ENCODE measurements at regions not wholly inside any gene's neighbourhood (a gene's known extent, or its start where the extent isn't known, plus 50 kb on each side); places are given as distances from the start of the nearest gene placed in this dataset.

DNA sequence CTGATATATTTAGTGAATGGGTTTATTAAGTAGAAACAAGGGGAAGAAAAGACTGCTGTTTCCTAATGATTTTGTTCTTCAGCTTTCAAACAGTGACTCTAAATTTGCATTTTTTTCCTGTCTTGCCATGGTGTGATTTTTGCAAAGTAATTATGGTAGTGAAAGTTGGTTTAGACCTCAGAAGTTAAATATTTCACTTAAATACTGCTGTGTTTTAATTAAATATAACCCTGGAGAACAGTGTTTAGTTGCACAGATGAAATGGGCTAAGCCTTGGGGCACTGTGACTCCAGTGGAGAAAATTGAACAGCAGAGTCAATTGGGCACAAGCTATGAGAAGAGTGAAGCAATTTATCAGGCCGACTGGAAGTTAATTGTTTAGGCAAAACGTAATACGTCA lies 111.1 kb upstream of the MCHR2 start:
- TF ChIP-seq, protein P1, sequence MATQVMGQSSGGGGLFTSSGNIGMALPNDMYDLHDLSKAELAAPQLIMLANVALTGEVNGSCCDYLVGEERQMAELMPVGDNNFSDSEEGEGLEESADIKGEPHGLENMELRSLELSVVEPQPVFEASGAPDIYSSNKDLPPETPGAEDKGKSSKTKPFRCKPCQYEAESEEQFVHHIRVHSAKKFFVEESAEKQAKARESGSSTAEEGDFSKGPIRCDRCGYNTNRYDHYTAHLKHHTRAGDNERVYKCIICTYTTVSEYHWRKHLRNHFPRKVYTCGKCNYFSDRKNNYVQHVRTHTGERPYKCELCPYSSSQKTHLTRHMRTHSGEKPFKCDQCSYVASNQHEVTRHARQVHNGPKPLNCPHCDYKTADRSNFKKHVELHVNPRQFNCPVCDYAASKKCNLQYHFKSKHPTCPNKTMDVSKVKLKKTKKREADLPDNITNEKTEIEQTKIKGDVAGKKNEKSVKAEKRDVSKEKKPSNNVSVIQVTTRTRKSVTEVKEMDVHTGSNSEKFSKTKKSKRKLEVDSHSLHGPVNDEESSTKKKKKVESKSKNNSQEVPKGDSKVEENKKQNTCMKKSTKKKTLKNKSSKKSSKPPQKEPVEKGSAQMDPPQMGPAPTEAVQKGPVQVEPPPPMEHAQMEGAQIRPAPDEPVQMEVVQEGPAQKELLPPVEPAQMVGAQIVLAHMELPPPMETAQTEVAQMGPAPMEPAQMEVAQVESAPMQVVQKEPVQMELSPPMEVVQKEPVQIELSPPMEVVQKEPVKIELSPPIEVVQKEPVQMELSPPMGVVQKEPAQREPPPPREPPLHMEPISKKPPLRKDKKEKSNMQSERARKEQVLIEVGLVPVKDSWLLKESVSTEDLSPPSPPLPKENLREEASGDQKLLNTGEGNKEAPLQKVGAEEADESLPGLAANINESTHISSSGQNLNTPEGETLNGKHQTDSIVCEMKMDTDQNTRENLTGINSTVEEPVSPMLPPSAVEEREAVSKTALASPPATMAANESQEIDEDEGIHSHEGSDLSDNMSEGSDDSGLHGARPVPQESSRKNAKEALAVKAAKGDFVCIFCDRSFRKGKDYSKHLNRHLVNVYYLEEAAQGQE (IDR thresholded peaks at IDR 0.05; ENCODE audit: insufficient replicate concordance, low read depth), result no peak
- TF ChIP-seq POLR2AphosphoS5 (IDR thresholded peaks at IDR 0.05; ENCODE audit: low read depth) (no peak), GABPA (IDR thresholded peaks at IDR 0.05; ENCODE audit: low read depth) (no peak), SPI1 (IDR thresholded peaks at IDR 0.05; ENCODE audit: borderline replicate concordance, low read depth) (no peak)
- TF ChIP-seq, protein P2, sequence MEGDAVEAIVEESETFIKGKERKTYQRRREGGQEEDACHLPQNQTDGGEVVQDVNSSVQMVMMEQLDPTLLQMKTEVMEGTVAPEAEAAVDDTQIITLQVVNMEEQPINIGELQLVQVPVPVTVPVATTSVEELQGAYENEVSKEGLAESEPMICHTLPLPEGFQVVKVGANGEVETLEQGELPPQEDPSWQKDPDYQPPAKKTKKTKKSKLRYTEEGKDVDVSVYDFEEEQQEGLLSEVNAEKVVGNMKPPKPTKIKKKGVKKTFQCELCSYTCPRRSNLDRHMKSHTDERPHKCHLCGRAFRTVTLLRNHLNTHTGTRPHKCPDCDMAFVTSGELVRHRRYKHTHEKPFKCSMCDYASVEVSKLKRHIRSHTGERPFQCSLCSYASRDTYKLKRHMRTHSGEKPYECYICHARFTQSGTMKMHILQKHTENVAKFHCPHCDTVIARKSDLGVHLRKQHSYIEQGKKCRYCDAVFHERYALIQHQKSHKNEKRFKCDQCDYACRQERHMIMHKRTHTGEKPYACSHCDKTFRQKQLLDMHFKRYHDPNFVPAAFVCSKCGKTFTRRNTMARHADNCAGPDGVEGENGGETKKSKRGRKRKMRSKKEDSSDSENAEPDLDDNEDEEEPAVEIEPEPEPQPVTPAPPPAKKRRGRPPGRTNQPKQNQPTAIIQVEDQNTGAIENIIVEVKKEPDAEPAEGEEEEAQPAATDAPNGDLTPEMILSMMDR (IDR thresholded peaks at IDR 0.05; ENCODE audit: insufficient read depth, low read length), result no peak
- no peak overlapping the region for H3K4me3 ChIP-seq (replicated peaks; ENCODE audit: insufficient read depth, low read length)
- H3K27me3 ChIP-seq (ENCODE audit: insufficient read depth, poor library complexity, severe bottlenecking), result peaks cover 5% of the 10 kb centered on the region
- no peak overlapping the region for H3K27ac ChIP-seq (replicated peaks)
- no peak for DNase-seq (ENCODE audit: low read depth in 1 of 2, low spot score in 1 of 2)

DNA sequence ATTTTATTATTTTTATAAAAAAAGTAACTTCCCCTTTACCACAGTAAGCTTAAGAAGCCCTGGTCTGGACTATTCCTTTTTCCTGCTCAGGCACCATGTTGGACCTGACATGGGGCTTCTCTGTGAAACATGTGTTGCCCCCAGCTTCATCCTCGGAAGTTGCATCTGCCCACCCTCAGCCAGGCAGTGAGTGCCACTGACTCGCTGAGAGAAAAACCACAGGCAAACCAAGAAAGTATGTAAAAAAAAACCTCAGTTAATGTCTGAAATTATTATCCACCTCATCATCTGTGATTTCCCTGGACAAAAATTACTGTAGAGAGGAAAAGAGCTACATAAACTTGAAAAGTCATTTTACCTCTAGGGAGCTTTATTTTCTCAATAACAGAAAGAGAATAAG lies 109.9 kb upstream of the MCHR2 start:
- Histone ChIP-seq H3K27ac (replicated peaks) (no peak overlapping the region), H3K4me3 (replicated peaks; ENCODE audit: insufficient read depth, low read length) (no peak overlapping the region)
- TF ChIP-seq SPI1 (IDR thresholded peaks at IDR 0.05; ENCODE audit: borderline replicate concordance, low read depth), result no peak
- no peak for TF ChIP-seq POLR2AphosphoS5 (IDR thresholded peaks at IDR 0.05; ENCODE audit: low read depth)
- TF ChIP-seq, protein P1 (IDR thresholded peaks at IDR 0.05; ENCODE audit: insufficient replicate concordance, low read depth), result no peak
- no peak for TF ChIP-seq GABPA (IDR thresholded peaks at IDR 0.05; ENCODE audit: low read depth)
- TF ChIP-seq, protein P2 (IDR thresholded peaks at IDR 0.05; ENCODE audit: insufficient read depth, low read length), result no peak

DNA sequence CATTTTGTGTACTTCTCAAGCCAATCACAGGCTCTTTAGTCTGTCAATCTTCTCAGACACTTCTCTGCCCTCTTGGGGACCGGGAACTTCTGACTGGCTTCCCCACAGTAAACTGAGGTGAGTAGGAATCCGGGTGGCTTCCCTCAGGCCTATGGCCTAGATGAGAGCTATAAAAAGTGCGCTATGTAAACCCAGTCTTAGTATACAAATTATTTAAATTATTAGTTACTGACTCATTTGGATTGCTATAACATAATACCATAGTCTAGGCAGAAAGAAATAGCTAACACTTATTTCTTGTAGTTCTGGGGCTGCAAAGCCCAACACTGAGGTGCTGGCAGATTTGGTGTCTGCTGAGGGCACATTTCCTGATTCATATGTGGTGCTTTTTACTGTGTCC lies 109.2 kb upstream of the MCHR2 start:
- no peak overlapping the region for H3K4me3 ChIP-seq (replicated peaks; ENCODE audit: insufficient read depth, low read length)
- H3K27me3 ChIP-seq (ENCODE audit: insufficient read depth, poor library complexity, severe bottlenecking), result peaks cover 5% of the 10 kb centered on the region
- no peak overlapping the region for H3K27ac ChIP-seq (replicated peaks)
- no peak for DNase-seq (ENCODE audit: low read depth in 1 of 2, low spot score in 1 of 2)
- TF ChIP-seq POLR2AphosphoS5 (IDR thresholded peaks at IDR 0.05; ENCODE audit: low read depth), result no peak
- TF ChIP-seq, protein P2 (IDR thresholded peaks at IDR 0.05; ENCODE audit: insufficient read depth, low read length), result no peak

More for the DNA sequence above, 109.9 kb upstream of the MCHR2 start:
- H3K27me3 ChIP-seq (ENCODE audit: insufficient read depth, poor library complexity, severe bottlenecking), result peaks cover 5% of the 10 kb centered on the region
- DNase-seq (ENCODE audit: low read depth in 1 of 2, low spot score in 1 of 2), result no peak

DNA sequence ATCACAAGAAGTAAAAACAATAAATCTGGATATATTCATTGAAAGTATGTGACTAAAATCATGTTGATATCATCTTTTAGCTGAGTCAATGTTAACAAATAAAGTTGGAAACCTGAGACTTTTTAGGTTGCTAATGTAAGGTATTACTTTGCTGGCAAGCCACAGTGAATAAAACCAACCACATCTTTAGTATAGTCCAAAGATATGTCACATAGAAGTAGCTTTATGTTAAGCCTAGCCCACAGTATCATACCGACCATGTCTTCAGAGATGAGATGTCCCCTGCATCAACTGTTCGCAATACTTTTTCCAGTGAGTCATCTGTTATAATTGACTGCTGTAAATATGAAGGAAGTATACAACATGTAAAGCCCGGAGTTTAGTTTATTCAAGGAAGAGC lies 107.6 kb upstream of the MCHR2 start:
- TF ChIP-seq, protein P1 (IDR thresholded peaks at IDR 0.05; ENCODE audit: insufficient replicate concordance, low read depth), result no peak
- TF ChIP-seq GABPA (IDR thresholded peaks at IDR 0.05; ENCODE audit: low read depth) (no peak), POLR2AphosphoS5 (IDR thresholded peaks at IDR 0.05; ENCODE audit: low read depth) (no peak), SPI1 (IDR thresholded peaks at IDR 0.05; ENCODE audit: borderline replicate concordance, low read depth) (no peak)
- TF ChIP-seq, protein P2 (IDR thresholded peaks at IDR 0.05; ENCODE audit: insufficient read depth, low read length), result no peak
- Histone ChIP-seq H3K27me3 (ENCODE audit: insufficient read depth, poor library complexity, severe bottlenecking) (peaks cover 2% of the 10 kb centered on the region), H3K4me3 (replicated peaks; ENCODE audit: insufficient read depth, low read length) (no peak overlapping the region), H3K27ac (replicated peaks) (no peak overlapping the region)
- DNase-seq (ENCODE audit: low read depth in 1 of 2, low spot score in 1 of 2), result no peak

Data from HL-60 (cell line).